ENCODE measurements at regions not wholly inside any gene's neighbourhood (a gene's known extent, or its start where the extent isn't known, plus 50 kb on each side); places are given as distances from the start of the nearest gene placed in this dataset.
"Not testable (repeated sequence)": the region's sequence is repeated elsewhere in the genome, so short reads cannot be mapped to it uniquely, and the experiment has no call there.

DNA sequence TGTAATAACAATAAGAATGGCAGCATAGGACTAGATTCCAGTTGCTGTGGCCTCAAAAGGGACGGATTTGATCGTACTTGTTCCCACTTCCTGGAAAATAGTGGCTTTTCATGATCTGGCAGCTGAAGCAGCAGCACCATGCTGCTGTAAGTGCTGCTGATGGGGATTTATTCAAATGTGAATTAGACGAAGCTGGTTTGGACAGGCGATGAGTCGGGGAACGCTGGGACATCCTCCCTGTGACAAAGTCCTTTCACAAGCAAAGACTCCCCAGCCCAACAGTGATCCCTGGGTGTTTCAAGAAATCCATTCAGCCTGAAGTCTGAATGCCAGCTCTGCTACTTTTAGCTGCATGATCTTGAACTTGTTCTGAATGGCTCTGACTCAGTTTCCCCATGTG lies 88.6 kb upstream of the XYLT1 start:
- DNase-seq (ENCODE audit: low spot score): no peak

DNA sequence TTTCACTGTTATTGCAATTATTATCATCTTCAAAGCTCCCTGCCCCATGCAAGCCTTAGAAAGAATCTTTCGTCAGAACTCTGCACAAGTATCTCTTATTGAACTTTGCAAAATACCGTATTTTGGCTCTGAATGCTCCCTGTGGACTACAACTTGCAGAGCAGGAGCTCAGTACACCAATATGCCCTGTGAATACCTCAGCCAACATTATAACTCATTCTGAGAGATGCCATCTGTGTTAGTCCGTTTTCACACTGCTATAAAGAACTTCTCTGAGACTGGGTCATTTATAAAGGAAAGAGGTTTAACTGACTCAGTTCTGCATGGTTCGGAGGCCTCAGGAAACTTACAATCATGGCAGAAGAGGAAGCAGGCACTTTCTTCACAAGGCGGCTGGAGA lies 87.2 kb upstream of the XYLT1 start:
- DNase-seq (ENCODE audit: low spot score): no peak

DNA sequence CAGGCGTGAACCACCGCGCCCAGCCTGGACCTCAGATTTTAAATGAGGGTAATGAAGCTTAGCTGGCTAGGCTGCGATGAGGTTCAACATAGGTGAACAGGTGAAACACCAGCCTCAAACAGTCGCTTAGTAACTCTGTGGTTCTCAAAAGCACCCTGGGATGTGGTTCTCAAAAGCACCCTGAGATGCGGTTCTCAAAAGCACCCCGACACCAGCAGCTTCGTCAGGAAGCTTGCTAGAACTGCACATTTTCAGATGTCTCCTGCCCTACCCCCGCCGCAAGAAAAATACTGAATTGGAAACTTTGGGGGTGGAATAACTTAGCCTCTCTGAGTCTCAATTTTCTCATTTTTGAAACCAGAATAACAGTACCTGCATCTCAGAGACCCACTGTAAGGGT lies 86.7 kb upstream of the XYLT1 start:
- no peak for DNase-seq (ENCODE audit: low spot score)

DNA sequence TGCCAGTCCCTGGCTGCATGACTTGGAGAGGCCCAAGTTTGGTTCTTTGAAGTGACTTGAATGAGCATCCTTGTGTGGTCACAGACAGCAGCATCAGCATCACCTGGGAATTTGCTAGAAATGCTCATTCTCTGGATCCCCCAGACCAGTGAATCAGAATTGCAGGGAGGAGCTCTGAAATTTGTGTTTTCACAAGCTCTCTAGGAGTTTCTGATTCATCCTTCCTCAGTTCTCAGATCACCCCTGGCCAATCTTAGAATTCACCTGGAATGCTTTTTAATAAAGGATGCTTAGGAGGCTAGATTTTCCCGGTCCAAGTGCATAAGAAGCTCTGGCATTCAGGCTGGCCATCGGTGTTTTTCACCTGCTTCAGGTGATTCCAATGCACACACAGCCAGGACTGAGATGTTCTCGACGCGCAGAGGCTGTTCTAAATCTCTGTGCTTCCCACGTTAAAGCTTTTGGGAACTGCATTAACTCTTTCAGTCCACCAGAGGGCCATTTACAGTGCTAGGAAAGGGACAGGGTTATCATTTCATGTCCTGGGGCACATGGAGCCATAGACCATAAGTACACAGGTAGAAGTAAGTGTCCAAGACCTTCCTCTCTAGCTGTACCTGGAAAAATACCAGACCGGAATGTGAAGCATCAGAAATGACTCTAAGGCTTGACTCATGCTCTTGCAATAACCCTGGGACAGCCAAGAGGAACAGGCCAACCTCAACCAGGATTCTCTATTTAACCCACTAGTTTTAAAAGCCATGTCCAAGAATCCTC lies 85.7 kb upstream of the XYLT1 start:
- DNase-seq (ENCODE audit: low spot score): peak; percentile 41

GRCh38 chr16:17555176-17555575 lies 84.4 kb upstream of the XYLT1 start:
- no peak for DNase-seq (ENCODE audit: low spot score)

GRCh38 chr16:17552351-17552750 lies 81.6 kb upstream of the XYLT1 start:
- no peak for DNase-seq (ENCODE audit: low spot score)

DNA sequence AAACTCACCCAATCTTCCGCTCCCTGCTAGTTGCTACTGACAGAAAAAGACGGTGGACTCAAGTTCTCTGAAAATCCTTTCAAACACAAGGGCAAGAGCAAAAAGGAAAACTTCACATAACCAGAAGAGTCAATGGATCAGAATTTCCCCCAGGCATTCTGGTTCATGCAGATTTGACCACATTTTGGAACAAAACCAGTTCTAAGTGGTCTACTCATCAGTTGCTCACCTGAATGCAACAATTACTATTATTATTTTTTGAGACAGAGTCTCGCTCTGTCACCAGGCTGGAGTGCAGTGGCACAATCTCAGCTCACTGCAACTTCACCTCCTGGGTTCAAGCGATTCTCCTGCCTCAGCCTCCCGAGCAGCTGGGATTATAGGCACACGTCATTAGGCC lies 80.9 kb upstream of the XYLT1 start:
- DNase-seq (ENCODE audit: low spot score): not testable (repeated sequence)

DNA sequence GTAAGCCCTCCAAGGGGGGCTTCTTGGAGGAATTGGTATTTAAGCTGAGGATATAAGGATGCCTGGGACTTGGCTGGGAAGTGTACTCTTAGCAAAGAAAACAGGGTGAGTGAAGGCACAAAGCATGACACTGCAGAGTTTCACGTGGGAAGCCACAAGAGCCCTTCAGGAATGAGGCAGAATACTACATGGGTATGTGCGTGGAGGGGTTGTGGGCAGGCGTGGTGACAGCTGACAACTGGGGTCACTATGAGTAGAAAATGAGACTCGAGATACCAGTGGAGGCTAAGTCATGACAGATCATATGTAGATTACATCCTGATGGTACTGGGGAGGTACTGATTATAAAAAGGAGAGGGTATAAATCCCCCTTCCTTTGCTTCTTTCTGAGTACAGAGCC lies 78.1 kb upstream of the XYLT1 start:
- no peak for DNase-seq (ENCODE audit: low spot score)

GRCh38 chr16:17544785-17545184 lies 74.0 kb upstream of the XYLT1 start:
- DNase-seq (ENCODE audit: low spot score): no peak

- no peak for DNase-seq (ENCODE audit: low spot score)
Observed at GRCh38 chr16:17544304-17544703, 73.5 kb upstream of the XYLT1 start.

GRCh38 chr16:17543073-17543472 lies 72.3 kb upstream of the XYLT1 start:
- DNase-seq (ENCODE audit: low spot score): no peak

- no peak for DNase-seq (ENCODE audit: low spot score)
Observed at GRCh38 chr16:17541324-17541723, 70.6 kb upstream of the XYLT1 start.

GRCh38 chr16:17538927-17539326 lies 68.2 kb upstream of the XYLT1 start:
- no peak for DNase-seq (ENCODE audit: low spot score)

GRCh38 chr16:17532338-17532995 lies 61.7 kb upstream of the XYLT1 start:
- no peak for DNase-seq (ENCODE audit: low spot score)

- no peak for DNase-seq (ENCODE audit: low spot score)
Observed at GRCh38 chr16:17529982-17530760, 59.4 kb upstream of the XYLT1 start.

DNA sequence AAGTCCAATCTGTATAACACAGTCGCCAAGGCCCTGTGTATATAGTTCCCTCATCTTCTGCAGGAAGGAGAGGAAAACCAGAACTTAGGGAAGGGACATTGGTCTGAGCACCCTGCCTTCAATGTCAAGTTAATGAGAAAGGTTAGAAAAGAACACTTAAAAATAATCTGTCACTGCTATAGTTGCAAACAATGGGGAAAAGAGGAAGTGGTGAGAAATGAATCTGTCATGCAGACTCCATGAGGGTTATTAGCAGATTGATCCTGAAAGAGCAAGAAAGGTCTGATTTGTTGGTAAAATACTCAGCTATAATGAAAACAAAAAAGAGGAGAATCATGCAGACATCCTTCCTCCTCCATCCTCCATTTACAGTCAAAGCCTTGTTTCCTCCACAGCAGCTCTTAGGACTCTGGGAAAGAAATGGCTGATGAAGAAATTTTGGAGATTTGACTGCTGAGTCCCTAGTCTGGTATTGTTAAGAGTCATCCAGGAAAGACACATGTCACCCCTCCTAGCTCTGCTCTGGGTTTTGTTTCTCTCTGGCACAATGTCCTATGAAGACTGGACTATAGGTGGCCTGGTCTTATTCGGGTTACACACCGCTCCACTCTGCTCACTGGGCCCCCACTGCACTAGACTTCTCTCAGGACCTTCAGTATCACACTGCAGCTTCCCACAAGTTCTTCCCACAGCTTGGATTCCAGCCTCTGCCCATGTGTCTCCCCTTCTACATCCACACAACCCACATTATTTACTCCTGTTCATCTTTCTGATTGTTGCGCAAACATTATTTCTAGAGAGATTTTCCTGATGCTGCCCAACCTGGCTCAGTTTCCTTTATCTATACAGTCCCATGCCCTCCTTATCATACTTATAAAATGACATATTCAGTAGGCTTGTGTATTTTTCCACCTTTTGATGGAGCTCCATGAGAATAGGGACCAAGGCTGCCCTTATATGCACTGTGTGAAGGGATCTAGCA lies 56.5 kb upstream of the XYLT1 start:
- no peak for DNase-seq (ENCODE audit: low spot score)

DNA sequence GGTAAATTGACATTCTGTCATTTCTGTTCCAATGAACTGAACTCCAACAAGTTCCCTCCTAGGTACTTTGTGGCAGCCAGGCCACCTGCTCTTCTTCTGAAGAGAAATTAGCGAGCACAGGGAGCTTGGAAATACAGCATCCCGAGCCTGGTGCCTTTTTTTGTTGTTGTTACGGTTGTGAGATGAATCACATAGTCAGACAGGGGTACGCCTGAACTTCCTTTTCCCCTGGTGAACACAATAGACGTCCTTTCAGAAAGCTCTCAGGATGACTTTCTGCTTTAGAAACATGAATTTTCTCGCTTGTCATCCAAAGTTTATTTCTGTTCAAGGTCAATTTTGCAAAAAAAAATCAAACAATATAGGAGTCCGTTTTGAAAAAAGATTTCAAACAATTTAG lies 53.9 kb upstream of the XYLT1 start:
- DNase-seq (ENCODE audit: low spot score): no peak

DNA sequence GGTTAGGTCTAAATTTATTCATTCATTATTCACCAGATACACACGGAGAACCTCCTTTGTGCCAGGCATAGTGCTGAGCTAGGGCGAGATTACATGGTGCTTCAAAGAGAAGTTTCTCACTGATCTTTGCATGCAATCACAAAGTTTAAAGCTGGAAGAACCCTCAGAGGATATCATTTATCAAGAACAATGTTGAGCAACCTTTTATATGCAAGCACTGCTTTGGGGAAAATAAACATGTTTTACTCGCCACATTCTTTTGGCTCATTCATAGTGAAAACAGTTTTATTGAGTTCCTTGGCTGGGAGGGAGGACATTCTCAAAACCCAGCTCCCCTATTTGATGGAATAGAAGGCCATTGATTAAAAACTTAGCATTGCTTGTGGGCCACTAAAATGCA lies 49.8 kb upstream of the XYLT1 start:
- no peak for DNase-seq (ENCODE audit: low spot score)
